ENCODE measurements at regions not wholly inside any gene's neighbourhood (a gene's known extent, or its start where the extent isn't known, plus 50 kb on each side); places are given as distances from the start of the nearest gene placed in this dataset.

DNA sequence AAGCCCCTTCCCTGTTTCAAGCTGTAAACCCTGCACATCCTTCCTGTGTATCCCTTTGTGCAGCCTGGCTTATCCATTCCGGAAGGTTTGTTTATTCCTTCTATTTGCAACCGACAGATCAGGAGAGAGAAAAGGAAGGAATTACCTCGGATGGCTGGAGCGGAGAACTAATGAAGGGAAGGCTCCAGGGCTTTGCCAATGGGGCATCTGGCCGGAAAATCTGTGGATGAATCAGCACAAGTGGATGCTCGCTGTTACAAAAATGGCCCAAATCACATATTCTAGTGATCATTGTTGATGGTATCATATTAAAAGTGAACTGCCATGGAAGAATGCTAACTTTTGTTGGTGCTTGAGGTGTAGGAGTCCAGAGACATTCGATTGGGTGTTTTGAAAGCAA is 97.1 kb downstream of the AQP4 start:
- Histone ChIP-seq H3K4me3 (no peak overlapping the region), H3K4me1 (peaks cover 3% of the 10 kb centered on the region), H3K9me3 (no peaks in the 10 kb centered on the region), H3K27ac (no peak overlapping the region), H3K27me3 (no peaks in the 10 kb centered on the region), H3K36me3 (no peaks in the 10 kb centered on the region)
- DNase-seq (no peak), ATAC-seq (no peak)
- TF ChIP-seq, protein P1, sequence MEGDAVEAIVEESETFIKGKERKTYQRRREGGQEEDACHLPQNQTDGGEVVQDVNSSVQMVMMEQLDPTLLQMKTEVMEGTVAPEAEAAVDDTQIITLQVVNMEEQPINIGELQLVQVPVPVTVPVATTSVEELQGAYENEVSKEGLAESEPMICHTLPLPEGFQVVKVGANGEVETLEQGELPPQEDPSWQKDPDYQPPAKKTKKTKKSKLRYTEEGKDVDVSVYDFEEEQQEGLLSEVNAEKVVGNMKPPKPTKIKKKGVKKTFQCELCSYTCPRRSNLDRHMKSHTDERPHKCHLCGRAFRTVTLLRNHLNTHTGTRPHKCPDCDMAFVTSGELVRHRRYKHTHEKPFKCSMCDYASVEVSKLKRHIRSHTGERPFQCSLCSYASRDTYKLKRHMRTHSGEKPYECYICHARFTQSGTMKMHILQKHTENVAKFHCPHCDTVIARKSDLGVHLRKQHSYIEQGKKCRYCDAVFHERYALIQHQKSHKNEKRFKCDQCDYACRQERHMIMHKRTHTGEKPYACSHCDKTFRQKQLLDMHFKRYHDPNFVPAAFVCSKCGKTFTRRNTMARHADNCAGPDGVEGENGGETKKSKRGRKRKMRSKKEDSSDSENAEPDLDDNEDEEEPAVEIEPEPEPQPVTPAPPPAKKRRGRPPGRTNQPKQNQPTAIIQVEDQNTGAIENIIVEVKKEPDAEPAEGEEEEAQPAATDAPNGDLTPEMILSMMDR (IDR thresholded peaks at IDR 0.05) = no peak
- intact Hi-C loops (cut with DNase I) = no loop called here

DNA sequence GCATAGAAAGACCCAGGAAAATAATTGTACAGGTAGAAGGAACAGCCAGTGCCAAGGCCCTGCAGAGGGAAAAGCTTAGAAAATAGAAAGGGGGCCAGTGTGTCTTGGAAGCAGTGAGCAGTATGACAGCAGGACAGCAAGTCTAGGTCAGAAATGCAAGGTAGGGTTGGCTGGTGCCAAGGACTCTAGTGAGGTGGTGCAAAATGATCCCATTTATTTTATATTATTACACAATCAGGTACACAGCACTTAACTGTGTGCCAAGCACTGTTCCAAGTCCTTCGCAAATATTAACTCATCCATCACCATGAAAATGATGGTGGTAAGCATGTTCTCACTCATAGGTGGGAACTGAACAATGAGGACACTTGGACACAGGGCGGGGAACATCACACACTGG is 100.0 kb downstream of the AQP4 start:
- DNase-seq (no peak), ATAC-seq (peak; percentile 87)
- Histone ChIP-seq H3K4me1 (peaks cover 3% of the 10 kb centered on the region), H3K36me3 (no peaks in the 10 kb centered on the region), H3K4me3 (no peak overlapping the region), H3K27me3 (no peaks in the 10 kb centered on the region), H3K9me3 (no peaks in the 10 kb centered on the region), H3K27ac (no peak overlapping the region)
- intact Hi-C loops (cut with DNase I) = no loop called here
- TF ChIP-seq, protein P1 (IDR thresholded peaks at IDR 0.05) = no peak

DNA sequence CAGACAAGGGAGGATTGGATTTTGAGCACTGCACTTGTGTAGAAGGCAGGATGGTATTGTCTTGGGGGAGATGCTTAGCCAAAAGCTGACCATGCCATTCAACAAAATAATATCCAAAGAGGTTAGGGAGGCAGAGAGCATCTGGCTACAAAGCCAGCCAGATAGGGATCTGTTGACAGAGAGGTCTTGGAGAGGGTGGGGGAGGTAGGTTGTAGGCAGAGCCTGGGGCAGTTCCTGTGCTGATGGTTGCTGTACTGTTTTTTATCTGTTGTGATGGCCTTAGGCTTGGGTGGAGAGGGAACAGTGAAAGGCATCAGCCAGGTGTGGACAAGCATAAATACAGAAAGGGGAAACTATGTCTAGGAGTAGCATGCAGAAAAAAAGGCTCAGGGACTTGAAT is 100.9 kb downstream of the AQP4 start:
- no peak for DNase-seq
- no peak overlapping the region for H3K4me3 ChIP-seq
- no peaks in the 10 kb centered on the region for H3K36me3 ChIP-seq
- H3K27me3 ChIP-seq = no peaks in the 10 kb centered on the region
- no peak overlapping the region for H3K27ac ChIP-seq
- no peaks in the 10 kb centered on the region for H3K9me3 ChIP-seq
- no peak for ATAC-seq
- intact Hi-C loops (cut with DNase I) = no loop called here
- peaks cover 3% of the 10 kb centered on the region for H3K4me1 ChIP-seq
- TF ChIP-seq, protein P1 (IDR thresholded peaks at IDR 0.05) = no peak

DNA sequence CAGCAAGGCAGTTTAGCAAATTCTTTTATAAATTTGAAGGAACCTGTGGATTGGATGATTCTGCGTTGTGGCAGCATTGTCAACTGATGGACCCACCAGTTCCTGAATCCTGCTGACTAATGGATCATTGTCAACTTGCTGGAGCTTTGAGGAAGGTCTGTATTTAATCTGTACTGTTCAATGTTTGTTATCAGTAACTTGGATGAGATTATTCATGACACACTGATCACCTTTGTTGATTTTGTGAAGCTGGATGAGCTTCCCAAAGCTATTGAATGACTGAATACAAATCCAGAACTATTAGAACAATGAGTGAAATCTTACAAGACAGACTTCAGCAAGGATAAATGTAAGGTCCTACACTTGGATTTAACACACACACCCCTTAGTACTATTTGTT is 101.3 kb downstream of the AQP4 start:
- H3K27me3 ChIP-seq = no peaks in the 10 kb centered on the region
- peaks cover 3% of the 10 kb centered on the region for H3K4me1 ChIP-seq
- ATAC-seq = no peak
- TF ChIP-seq, protein P1 (IDR thresholded peaks at IDR 0.05) = no peak
- H3K9me3 ChIP-seq = no peaks in the 10 kb centered on the region
- intact Hi-C loops (cut with DNase I) = no loop called here
- no peaks in the 10 kb centered on the region for H3K36me3 ChIP-seq
- no peak for DNase-seq
- H3K4me3 ChIP-seq = no peak overlapping the region
- no peak overlapping the region for H3K27ac ChIP-seq

DNA sequence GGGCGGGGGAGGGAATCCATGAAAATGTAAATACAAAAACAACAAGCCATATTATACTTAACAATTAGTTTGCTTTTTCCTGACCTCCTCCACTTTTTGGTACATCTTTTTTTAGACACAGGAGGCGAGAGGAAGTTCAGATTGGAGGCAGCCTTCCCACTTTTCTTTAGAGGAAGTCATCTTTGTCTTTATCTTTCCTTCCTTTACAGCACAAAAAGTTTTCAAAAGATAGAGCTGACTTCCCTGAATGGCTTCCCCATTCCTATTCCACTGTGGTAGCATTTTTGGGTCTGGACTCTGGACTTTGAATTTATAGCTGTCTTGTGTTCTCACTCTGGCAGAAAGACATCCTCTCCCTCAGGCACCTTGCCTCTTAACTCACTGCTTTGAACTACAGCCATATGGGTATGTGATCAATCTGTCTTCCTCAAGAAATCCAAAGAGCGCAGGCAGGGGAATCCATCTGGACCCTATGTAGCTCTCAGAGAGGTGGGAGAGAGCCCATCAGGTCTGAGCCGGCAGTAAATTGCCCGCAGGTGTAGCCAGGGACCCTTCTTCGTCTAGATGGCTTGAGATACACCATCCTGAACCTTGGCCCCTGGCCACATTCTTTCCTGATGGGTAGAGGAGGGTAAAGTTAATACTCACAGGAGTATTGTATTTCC is 101.9 kb downstream of the AQP4 start:
- H3K4me3 ChIP-seq = no peak overlapping the region
- no peaks in the 10 kb centered on the region for H3K27me3 ChIP-seq
- H3K27ac ChIP-seq = no peak overlapping the region
- ATAC-seq (no peak), DNase-seq (no peak)
- intact Hi-C loops (cut with DNase I) = no loop called here
- no peaks in the 10 kb centered on the region for H3K9me3 ChIP-seq
- TF ChIP-seq, protein P1 (IDR thresholded peaks at IDR 0.05) = no peak
- peaks cover 3% of the 10 kb centered on the region for H3K4me1 ChIP-seq
- H3K36me3 ChIP-seq = no peaks in the 10 kb centered on the region

Measured in upper lobe of right lung (tissue), 1 donor.